HG03442 (cell line): ENCODE measurements at regions not wholly inside any gene's neighbourhood (a gene's known extent, or its start where the extent isn't known, plus 50 kb on each side); places are given as distances from the start of the nearest gene placed in this dataset.

ENCODE experiments used
- ATAC-seq: cut with Tn5 transposase; IDR thresholded peaks from one replicate; pipeline ENCODE4 v1.9.1; 2021; ENCODE audit warnings: mild to moderate bottlenecking, moderate library complexity; ENCODE audit not compliant: unreplicated experiment

DNA sequence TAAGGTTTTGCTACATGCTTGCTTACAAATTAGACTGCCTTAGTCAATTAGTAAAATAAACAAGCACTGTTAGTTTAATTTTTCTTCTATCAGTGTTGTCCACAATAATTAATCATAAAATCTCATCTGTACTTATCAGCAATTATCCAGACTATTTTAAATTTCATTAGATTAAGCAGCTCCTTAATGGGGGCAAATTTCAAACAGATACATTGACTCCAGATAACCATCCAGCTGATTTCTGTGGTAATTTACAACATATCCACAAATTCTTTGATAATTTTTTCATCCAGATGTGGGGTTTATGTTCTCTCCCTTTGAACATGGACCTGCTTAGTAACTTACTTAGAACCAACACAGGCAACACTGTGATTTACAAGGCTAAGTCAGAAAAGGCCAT is 170.4 kb upstream of the CWC22 start:
- no peak for ATAC-seq

DNA sequence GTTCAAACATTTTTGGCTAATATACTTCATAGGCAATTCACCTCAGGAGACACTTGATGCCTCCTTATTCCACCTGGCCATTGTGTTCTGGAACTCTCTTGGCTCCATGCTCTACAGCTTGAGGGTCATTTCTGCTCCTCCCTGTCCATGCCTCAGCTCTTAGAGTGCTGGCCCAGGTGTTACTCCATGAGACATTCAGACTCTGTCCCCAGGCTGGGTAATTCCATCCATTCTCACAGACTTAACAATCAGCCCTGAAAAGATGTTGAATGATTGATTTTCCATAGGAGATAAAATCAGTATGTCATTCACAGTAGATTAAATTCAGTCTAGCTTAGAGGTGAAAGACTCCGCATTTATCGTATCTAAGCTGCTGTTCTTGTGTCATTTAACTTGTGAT is 168.6 kb upstream of the CWC22 start:
- ATAC-seq, result no peak

DNA sequence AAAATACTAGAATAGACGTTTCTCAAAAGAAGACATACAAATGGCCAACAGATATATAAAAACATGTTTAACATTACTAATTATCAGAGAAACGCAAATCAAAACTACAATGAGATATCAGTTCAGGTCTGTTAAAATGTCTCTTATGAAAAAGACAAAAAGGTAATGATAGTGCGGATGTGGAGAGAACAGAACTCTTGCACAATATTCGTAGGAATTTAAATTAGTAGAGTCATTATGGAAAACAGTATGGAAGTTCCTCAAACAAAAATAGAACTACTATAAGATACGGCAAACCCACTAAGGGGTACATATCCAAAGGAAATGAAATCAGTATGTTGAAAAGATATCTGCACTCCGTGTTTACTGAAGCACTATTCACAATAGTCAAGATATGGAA is 167.5 kb upstream of the CWC22 start:
- ATAC-seq, result no peak

DNA sequence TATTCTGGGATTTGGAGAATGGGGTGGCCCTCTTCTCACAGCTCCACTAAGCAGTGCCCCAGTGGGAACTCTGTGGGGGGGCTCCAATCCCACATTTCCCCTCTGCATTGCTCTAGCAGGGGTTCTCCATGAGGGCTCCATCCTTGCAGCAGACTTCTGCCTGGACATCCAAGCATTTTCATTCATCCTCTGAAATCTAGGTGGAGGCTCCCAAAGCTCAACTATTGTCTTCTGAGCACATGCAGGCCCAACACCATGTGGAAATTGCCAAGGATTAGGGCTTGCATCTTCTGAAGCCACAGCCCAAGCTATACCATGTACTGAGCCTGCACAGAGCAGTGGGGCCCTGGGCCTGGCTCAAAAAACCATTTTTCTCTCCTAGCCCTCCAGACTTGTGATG is 162.4 kb upstream of the CWC22 start:
- ATAC-seq, result no peak

DNA sequence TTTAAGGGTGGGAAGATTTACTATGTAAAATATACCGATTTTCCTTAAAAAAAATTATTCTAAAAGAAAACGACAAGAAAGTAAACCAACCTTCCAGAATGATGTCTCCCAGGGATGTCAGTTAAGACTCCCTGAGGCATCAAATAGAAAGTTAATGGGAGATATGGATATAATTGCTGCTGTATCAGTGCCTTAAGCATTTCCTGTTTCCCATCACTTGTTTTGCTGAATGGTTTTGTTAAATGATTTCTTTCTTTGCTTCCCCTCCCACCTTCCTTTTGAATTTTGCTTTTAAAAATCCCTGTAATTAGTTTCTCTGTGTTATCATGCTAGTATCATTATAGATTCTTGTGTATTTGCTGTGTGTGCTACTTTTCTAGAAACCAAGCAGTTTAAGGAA is 154.3 kb upstream of the CWC22 start:
- ATAC-seq, result no peak

DNA sequence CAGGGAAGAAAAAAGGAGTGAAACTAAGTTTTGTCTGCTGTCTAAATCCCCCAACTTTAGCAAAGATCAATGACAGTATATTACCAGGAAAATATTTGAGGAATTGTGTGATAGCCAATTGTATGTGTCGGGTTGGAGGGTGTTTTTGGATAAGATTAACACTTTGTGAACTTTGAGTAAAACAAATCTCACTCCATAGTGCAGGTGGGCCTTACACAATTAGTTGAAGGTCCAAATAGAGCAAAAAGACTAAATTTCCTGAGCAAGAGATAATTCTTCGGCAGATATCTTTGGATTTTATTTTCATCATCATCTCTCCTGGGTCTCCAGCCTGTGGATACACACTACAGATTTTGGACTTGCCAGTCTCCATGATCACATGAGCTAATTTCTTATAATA is 152.8 kb upstream of the CWC22 start:
- ATAC-seq, result no peak

DNA sequence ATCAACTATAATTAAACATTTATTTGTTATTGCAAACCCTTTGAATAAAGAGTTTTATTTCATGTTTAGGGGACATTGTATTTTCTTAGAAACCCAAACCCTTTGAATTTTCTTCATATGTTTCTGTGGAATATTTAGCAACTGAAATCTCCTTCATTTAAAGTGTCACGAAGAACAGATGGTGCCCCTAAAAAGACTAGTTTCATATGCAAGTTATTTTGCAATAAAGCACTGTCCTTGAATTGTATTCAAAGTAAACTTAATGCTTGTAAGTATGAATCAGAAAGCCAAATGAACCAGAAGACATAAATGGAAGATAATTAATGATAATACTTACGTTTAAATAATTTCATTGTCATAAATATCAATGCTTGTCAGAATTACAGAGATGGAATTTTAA is 151.9 kb upstream of the CWC22 start:
- ATAC-seq, result no peak

DNA sequence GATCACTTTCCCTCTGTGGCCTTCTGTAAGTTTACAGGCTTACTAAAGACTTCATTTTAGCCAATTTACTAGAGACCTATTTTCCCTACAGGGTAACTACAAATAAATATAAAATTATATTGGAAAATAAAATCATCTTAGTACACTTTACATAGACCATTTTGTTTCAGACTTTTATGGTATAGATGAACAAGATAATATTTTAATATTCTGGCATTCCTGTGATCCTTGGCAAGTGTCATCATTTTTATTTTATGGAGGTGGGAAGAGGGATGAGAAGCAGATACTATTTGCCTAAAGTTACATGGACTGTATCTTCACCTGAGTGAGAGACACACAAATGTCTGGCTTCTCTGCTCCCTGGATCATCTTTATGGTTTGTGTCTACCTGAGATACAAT is 149.6 kb upstream of the CWC22 start:
- no peak for ATAC-seq

DNA sequence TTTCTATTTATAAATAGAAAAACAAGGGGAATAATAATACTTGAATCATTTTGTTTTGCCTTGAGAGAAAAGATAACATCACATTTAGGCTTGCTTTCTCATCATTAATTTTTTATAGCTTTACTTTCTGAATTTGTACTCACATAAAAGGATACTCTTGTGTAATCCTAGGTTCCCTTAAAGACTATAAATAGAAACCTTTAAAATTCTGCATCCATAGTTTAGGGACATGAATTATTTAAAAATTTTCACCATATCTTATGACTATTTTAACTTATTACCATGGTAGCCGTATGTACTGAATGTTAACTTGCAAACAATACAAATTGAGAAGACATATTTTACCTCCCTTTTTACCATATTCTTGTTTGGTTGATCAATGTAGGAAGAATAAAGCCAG is 143.5 kb upstream of the CWC22 start:
- ATAC-seq, result no peak

DNA sequence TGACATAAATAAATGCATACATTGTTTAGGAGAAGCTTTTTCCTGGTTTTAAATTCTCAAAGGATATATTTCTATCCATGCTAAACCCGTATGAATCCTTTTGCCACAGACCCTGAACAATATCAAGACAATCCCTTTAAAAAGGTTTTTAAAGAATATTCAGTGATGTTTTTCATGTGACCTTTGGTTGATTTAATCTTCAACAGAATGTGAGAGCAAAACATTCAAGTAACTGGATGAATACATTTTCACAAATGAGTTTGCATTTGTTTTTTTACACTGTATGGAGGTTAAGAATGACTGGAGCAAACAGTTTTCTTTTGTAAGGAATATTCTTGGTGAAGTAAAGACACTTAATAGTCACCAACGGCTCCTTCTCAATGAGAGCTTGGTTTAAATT is 139.4 kb upstream of the CWC22 start:
- no peak for ATAC-seq

DNA sequence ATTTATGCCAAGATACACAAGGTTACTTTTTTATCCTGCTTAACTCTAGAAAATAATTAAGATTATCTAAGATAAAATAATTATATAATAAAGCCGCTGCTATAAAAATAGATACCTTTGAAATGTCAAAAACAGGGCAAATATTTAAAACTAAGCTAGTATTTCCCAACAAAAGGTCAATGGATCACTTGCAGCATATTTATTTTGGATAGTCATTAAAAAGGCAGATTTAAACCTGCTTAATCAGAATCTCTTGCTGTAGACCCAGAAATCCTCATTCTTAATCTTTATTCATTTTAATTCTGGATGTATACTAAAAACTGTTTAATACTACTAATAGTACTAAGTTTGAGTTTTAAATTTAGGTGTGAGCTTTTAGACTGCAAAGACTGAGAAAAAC is 139.0 kb upstream of the CWC22 start:
- ATAC-seq, result no peak

DNA sequence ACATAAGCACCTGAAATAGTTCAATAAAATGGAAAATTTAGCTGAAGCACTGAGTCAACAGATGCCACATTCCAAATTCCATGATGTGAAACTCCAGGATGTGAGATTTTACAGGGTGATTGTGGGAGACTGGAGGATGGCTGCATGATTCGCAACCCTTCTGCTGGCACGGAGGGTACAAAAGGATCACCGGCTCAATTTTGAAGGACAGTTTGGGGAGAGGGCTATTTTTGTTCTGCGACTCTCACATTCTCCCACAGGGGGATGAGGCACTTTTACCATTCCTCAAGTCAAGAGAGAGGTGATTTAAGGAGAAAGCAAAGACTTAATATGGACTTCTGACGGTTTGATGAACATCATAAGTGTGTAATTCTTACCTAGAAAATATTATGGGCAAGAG is 138.1 kb upstream of the CWC22 start:
- no peak for ATAC-seq

DNA sequence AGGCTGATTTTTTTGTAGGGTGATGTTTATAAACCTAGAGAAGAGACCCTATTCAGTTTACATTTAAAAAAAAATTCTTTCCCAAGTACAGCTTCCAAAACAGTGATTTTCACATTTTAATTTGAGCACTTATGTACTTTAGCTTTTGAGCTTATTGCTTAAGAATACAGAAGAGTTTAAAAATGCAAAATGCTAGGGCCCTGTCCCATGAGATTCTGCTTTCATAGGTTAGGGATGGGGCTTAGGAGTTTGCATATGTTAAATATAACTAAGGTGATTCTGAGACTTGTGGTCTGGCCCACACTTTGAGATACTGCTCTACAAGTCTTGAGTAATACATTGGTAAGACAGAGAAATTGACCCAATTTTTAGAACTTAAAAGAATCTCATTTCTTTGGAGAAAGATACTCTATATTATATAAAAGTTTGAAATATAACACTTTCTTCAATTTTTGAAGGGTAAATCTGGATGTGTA is 137.3 kb upstream of the CWC22 start:
- ATAC-seq, result no peak

DNA sequence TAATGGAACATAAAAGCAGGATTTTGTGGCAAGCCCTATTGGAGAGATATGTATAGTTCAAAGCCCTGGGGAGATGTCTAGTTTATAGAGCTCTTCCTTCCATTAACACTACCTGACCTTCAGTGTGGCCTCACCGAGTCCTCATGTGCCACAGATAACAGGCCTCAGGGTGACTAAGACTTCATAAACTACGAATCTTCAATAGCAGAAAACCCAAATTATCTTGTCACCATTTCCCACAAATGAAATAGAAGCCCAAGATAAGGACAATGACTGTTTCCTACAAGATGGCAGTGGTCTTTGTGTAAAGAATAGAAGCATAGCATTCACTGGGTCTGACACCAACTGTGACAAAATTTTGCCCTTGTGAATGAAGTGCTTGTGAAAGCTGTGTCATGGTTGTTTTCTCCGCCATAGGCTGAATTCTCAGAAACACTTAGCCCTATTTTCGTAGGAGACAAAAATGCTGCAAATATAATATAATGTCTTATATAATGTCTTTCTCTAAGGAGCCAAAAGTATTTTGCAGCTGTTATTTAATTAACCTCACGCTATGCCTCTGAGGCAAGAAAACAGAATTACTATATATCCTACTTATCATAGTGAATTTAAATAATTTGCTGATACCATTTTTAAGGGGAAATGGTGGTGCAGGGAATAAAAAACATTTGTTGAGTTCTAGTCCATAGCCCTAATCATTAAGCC is 136.7 kb upstream of the CWC22 start:
- ATAC-seq, result no peak

DNA sequence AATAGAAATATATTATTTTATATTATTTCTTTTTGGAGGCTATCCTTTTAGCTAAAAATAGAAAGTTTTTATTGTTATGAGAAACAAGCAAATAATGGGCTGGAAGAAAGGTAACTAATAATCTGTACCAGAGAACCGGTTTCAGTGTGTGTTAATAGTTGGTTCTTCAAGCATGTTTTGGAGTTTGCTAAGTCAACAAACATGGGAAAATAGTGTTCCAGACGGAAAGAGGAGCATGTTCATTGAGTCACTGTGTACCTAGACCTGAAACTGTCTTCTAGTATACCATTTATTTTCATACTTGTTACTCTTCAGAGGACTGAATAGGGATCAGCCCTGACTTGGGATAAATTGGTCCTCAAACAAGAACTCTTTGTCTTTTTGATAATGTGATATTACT is 134.5 kb upstream of the CWC22 start:
- ATAC-seq, result no peak

DNA sequence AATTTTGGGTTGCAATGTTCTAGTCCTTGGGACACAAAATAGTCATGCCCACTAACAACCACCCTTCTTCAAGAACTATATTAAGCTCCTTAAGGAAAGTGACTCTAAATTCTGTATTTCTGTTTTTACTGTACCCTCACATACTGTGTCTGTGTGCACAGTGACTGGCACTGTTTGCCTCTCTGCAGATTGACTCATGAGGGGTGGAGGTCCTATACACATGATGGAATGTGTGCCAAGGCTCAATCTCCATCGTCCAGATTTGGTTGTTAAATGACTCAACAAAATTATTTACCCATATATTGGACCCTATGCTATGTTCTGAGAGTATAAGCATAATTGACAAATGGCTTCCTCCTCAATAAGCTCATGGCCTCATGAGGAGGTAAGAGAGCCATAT is 126.6 kb upstream of the CWC22 start:
- no peak for ATAC-seq

DNA sequence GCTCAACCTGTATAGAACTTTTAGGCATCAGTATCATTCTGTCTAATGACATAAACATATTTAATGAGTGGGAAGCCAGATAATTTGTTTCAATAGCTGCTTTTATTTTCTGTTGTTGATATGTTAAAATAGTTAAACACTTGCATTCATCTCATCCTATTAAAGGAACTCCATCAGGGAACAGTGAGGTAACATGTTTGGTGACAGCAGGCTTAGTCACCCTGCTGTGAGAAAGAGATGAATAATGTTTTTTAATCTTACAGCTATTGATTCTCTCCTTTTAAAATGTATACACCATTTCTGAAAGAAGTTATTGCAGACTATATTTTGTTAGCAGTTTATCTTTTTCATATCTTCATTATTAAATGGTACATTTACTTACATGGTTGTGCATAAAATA is 123.3 kb upstream of the CWC22 start:
- no peak for ATAC-seq

DNA sequence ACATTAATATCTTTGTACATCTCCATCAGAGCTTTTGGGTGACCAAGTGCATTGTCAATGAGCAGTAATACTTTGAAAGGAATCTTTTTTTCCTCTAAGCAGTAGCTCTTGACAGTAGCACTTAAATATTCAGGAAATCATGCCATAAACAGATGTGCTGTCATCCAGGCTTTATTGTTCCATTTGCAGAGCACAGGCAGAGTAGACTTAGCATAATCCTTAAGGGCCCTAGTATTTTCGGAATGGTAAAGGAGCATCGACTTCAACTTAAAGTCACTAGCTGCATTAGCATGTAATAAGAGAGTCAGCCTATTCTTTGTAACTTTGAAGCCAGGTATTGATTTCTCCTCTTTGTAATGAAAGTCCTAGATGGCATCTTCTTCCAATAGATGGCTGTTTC is 121.8 kb upstream of the CWC22 start:
- no peak for ATAC-seq

DNA sequence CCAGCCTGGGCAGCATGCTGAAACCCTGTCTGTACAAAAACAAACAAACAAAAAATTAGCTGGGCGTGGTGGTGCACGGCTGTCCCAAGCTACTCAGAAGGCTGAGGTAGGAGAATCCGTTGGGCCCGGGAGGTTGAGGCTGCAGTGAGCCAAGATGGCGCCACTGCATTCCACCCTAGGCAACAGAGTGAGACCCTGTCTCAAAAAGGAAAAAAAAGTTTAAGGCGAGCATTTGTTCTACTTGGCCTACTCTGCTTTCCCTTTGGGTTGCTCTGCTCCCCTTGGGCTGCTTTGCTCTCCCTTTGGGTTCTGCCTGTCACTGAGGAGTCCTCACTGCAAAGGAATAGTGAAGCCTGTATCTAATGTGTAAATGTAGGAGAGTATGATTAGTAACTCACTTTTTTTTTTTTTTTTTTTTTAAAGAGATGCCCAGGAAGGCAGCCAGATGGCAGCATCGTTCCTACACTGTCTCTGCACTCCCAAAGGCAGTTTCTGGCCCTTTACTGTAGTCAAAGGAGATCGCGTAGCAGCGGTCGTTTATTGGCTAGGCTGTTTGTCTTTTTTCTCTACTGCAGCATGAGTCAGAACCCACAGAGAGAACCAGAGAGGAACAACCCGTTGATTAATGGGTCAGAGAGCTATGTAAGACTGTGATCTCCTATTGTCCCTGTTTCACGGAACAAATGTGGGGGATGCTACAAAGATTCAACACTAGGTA is 118.3 kb upstream of the CWC22 start:
- ATAC-seq, result peak; percentile 88

DNA sequence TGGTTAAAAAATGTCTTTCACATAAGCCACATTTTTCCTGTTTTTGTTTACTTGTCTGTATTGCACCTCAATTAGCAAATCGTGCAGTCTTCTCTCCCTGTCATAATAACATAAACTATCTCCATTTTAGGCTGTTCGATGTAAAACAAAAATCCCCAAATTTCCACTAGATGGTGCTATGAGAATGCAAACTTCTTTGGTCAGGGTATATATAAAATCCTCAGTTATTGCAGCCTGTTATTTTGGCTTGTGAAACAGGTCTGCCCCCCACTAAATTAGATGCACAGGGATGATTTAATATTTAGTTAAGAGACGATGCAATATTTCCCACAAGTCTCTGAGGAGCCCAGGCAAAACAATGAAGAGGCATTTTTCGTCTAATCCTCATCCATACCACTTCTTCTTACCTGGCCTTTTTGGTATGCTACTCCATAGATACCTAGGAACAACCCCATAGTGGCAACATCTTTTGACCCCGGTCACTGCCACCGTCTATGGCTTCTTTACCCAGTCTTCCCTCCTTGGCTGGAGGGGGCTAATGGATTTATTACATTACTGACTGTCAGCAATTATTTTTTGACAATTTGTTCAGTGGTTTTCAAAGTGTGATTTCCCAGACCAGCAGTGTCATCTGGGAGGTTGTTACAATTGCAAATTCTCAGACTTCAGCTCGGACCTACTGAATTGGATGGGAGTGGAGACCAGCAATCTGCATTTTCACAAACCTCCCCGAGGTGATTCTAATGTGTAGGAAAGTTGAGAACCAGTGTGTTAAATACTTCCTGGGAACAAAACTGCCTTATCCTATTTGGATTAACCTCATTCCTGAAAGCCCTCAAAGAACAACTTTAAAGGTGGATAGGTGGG is 117.4 kb upstream of the CWC22 start:
- ATAC-seq, result peak; percentile 66

DNA sequence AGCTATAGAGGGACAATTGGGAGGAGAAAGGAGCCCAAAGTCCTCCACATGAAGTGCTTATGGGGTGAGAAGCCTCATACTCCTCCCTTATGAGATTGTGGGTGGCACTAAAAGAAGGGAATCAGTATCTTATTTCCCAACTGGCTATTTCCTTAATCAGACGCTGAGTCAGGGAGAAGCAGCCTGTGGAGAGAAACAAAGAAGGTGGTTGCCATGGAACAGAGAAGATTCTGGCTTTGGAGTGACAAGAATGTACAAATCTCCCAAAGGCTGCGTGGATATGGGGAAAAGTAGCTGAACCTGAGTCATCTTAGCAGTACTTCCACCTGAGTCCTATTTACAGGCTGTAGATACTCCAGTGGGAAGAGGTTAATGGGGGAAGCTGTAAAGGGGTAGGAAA is 115.8 kb upstream of the CWC22 start:
- ATAC-seq, result no peak

DNA sequence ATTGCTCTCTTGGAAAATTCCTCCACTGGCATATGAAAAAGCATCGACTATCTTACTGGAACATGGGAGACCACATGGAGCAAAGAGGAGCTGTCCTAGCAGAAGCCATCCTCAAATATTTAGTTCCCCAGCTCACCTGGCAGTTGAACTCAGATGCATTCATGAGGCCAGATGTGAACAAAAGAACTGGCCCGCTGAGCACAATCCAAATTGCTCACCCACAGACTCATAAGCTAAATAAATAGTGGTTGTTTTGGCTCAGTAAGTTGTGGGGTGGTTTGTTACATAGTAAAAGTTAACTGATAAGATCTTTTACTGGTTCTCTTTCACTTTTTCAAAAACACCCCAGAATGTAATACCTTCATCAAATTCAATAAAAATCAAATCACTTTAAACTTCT is 108.6 kb upstream of the CWC22 start:
- no peak for ATAC-seq
